Heart left ventricle (tissue), 16 donors: ENCODE measurements at regions not wholly inside any gene's neighbourhood (a gene's known extent, or its start where the extent isn't known, plus 50 kb on each side); places are given as distances from the start of the nearest gene placed in this dataset.
"Not testable (repeated sequence)": the region's sequence is repeated elsewhere in the genome, so short reads cannot be mapped to it uniquely, and the experiment has no call there.

Experiments used
- ATAC-seq, 4 donors: fragments of 200-7000 bp; cut with Tn5 transposase; one replicate each; pipeline ENCODE4 v1.9.1; 2020 to 2022; ENCODE audit warnings: moderate library complexity in 4 of 4, mild to moderate bottlenecking in 3 of 4, moderate number of reproducible peaks in 1 of 4
- DNase-seq, 5 donors: peaks; one replicate each; pipeline ENCODE4 v3.0.0-alpha.2; 2020
- H3K27ac ChIP-seq, 12 donors: fragments of 200-600 bp; sonication (generic) in 4 of 12; one replicate each; pipeline versions ENCODE4 v1.5.0 to v1.8.0; 2016 to 2022; ENCODE audit warnings: mild to moderate bottlenecking in 2 of 12
- H3K27me3 ChIP-seq, 9 donors: fragments of 200-600 bp; sonication (generic) in 2 of 9; one replicate each; pipeline versions ENCODE4 v1.5.1 to v1.8.0; 2016 to 2022; ENCODE audit warnings: mild to moderate bottlenecking in 3 of 9
- H3K36me3 ChIP-seq, 9 donors: fragments of 200-600 bp; sonication (generic) in 2 of 9; one replicate each; pipeline versions ENCODE4 v1.5.0 to v1.8.0; 2018 to 2022; ENCODE audit warnings: mild to moderate bottlenecking in 2 of 9
- H3K4me1 ChIP-seq, 12 donors: fragments of 200-600 bp; sonication (generic) in 4 of 12; one replicate each; pipeline versions ENCODE4 v1.5.0 to v1.8.0; 2016 to 2022; ENCODE audit warnings: mild to moderate bottlenecking in 3 of 12
- H3K4me3 ChIP-seq, 12 donors: fragments of 200-600 bp; sonication (generic) in 4 of 12; one replicate each; pipeline versions ENCODE4 v1.5.0 to v1.8.0; 2017 to 2022; ENCODE audit warnings: mild to moderate bottlenecking in 9 of 12, moderate library complexity in 4 of 12
- H3K9me3 ChIP-seq, 12 donors: fragments of 200-600 bp; sonication (generic) in 4 of 12; one replicate each; pipeline versions ENCODE4 v1.5.0 to v1.8.0; 2016 to 2022; ENCODE audit warnings: mild to moderate bottlenecking in 1 of 12
- WGBS, 4 donors: extraction: QIAGEN DNeasy Blood & Tissue Kit in 2 of 4; methylation state at CpG; one replicate each; pipeline versions ENCODE4 v1.1.5 to v1.1.7; 2013 to 2018; 5-methylcytosine and 5-hydroxymethylcytosine counted together
- intact Hi-C, 10 donors: fragments of 100-400 bp; cut with DNase I; formaldehyde crosslinking; loops; one replicate each; pipeline versions ENCODE4 v1.11.1 to v1.14.2; 2022
- donor health status: ischemic (EF 13 %, LVEDD 7.1; RV severe dilation, severe dysfunction).
- donor health status: healthy with polysubstance abuse.
- donor health status: DM: no; HTN: yes; CAD: no.
- donor health status: DM: no; HTN: no; CAD: no.
- donor health status: ischemic (EF 25% LVEDD 6.9; RV normal size, moderate dysfunction).
- donor health status: ischemic (EF 25% LVEDD 5.7; RV mildly dilated, moderate dysfunction).
- donor health status: healthy.
- donor health status: DM: yes; HTN: yes; CAD: no.
- donor health status: ischemic (EF 35%, LVEDD 5.7; RV mildly dilated, moderate dysfunction).
- donor health status: nonischemic (EF 11% LVEDD 7.7; RV severe dilation, severe dysfunction).
- donor health status: DM: yes; HTN: yes; CAD: no.
- donor health status: PGD.
- donor health status: ischemic (EF 29% LVEDD 5.4; RV normal size, mild dysfunction).
- donor health status: nonischemic (EF 23%, LVEDD 6.1; RV moderate dilation, normal function).

GRCh38 chr2:87353408-87353807 lies 331.8 kb upstream of the PLGLB1 start:
- DNase-seq = not testable (repeated sequence)
- 77 to 100% (median 95%) methylated on average over 5 to 6 of the region's 10 CpGs for WGBS, 4 donors

GRCh38 chr2:87354102-87354501 lies 332.5 kb upstream of the PLGLB1 start:
- H3K4me3 ChIP-seq, DNase-seq, H3K27me3 ChIP-seq, intact Hi-C loops, H3K9me3 ChIP-seq, ATAC-seq, H3K27ac ChIP-seq, H3K36me3 ChIP-seq, H3K4me1 ChIP-seq: not testable (repeated sequence)
- 89 to 91% methylated on average over 4 to 5 of the region's 6 CpGs; no CpG with 5 or more reads in 2 of the 4 donors for WGBS, 4 donors

More at GRCh38 chr2:87353408-87353807, 331.8 kb upstream of the PLGLB1 start:
- H3K9me3 ChIP-seq, H3K36me3 ChIP-seq, H3K27ac ChIP-seq, H3K4me3 ChIP-seq, H3K27me3 ChIP-seq, H3K4me1 ChIP-seq, ATAC-seq, intact Hi-C loops: not testable (repeated sequence)

- H3K4me1 ChIP-seq, H3K27ac ChIP-seq, H3K36me3 ChIP-seq, intact Hi-C loops, ATAC-seq, H3K27me3 ChIP-seq, H3K4me3 ChIP-seq, DNase-seq, H3K9me3 ChIP-seq: not testable (repeated sequence)
Measured at GRCh38 chr2:87360250-87360649, 338.6 kb upstream of the PLGLB1 start.

- 87 to 93% methylated on average over 2 of the region's 2 CpGs; no CpG with 5 or more reads in 2 of the 4 donors for WGBS, 4 donors
- H3K36me3 ChIP-seq, H3K27ac ChIP-seq, H3K9me3 ChIP-seq, H3K27me3 ChIP-seq, intact Hi-C loops, ATAC-seq, DNase-seq, H3K4me1 ChIP-seq, H3K4me3 ChIP-seq: not testable (repeated sequence)
Measured at GRCh38 chr2:87360927-87361326, 339.3 kb upstream of the PLGLB1 start.

- intact Hi-C loops, H3K9me3 ChIP-seq: not testable (repeated sequence)
Measured at GRCh38 chr2:87361805-87362204, 340.2 kb upstream of the PLGLB1 start.

GRCh38 chr2:87364379-87364778 lies 342.7 kb upstream of the PLGLB1 start:
- intact Hi-C loops, H3K4me1 ChIP-seq, H3K9me3 ChIP-seq, H3K27me3 ChIP-seq, DNase-seq, H3K36me3 ChIP-seq, H3K27ac ChIP-seq, H3K4me3 ChIP-seq, ATAC-seq: not testable (repeated sequence)

More at GRCh38 chr2:87361805-87362204, 340.2 kb upstream of the PLGLB1 start:
- not testable (repeated sequence) for H3K27me3 ChIP-seq, ATAC-seq, H3K36me3 ChIP-seq, H3K4me3 ChIP-seq, H3K27ac ChIP-seq, H3K4me1 ChIP-seq, DNase-seq

- ATAC-seq = not testable (repeated sequence)
Measured at GRCh38 chr2:87365038-87365437, 343.4 kb upstream of the PLGLB1 start.

GRCh38 chr2:87386063-87386560 lies 361.8 kb upstream of the PLGLB2 start:
- H3K36me3 ChIP-seq, intact Hi-C loops, H3K27me3 ChIP-seq, DNase-seq, H3K9me3 ChIP-seq, ATAC-seq, H3K4me3 ChIP-seq, H3K27ac ChIP-seq, H3K4me1 ChIP-seq: not testable (repeated sequence)
- WGBS, 4 donors = 75 to 87% (median 80%) methylated on average over 6 of the region's 7 CpGs

More at GRCh38 chr2:87365038-87365437, 343.4 kb upstream of the PLGLB1 start:
- H3K4me3 ChIP-seq, H3K27me3 ChIP-seq, intact Hi-C loops, H3K27ac ChIP-seq, H3K4me1 ChIP-seq, DNase-seq, H3K36me3 ChIP-seq, H3K9me3 ChIP-seq: not testable (repeated sequence)
- 66 to 83% (median 75%) methylated on average over 2 of the region's 2 CpGs for WGBS, 4 donors

GRCh38 chr2:87395784-87396183 lies 352.1 kb upstream of the PLGLB2 start:
- H3K4me3 ChIP-seq, ATAC-seq, H3K9me3 ChIP-seq, H3K27me3 ChIP-seq, H3K36me3 ChIP-seq, H3K4me1 ChIP-seq, H3K27ac ChIP-seq, intact Hi-C loops: not testable (repeated sequence)
- peak in 1 of 5 donors; percentile 21 for DNase-seq
- WGBS, 4 donors = 60 to 74% (median 67%) methylated on average over 1 of the region's 1 CpG; no CpG with 5 or more reads in 1 of the 4 donors

GRCh38 chr2:87396551-87397265 lies 351.2 kb upstream of the PLGLB2 start:
- H3K36me3 ChIP-seq, H3K27me3 ChIP-seq, H3K4me1 ChIP-seq, ATAC-seq, H3K27ac ChIP-seq, H3K4me3 ChIP-seq, intact Hi-C loops, H3K9me3 ChIP-seq: not testable (repeated sequence)
- WGBS, 4 donors = 82 to 83% (median 82%) methylated on average over 5 to 9 of the region's 9 CpGs
- peak in 2 of 5 donors; percentile 18 to 56 for DNase-seq

- H3K9me3 ChIP-seq, ATAC-seq, H3K36me3 ChIP-seq, H3K4me3 ChIP-seq, H3K27ac ChIP-seq, H3K4me1 ChIP-seq, intact Hi-C loops, H3K27me3 ChIP-seq: not testable (repeated sequence)
- WGBS, 4 donors = 80 to 89% (median 89%) methylated on average over 1 to 9 of the region's 9 CpGs; no CpG with 5 or more reads in 1 of the 4 donors
- DNase-seq = peak in 1 of 5 donors; percentile 47
Measured at GRCh38 chr2:87397276-87398065, 350.4 kb upstream of the PLGLB2 start.
